GM12865 (cell line): ENCODE measurements at regions not wholly inside any gene's neighbourhood (a gene's known extent, or its start where the extent isn't known, plus 50 kb on each side); places are given as distances from the start of the nearest gene placed in this dataset.

Source experiments
- DNase-seq: peaks from one replicate; pipeline ENCODE4 v3.0.0; 2010; ENCODE audit warnings: low read depth
- H3K4me3 ChIP-seq: 2 replicates; pipeline ENCODE4 v1.5.1; 2011; ENCODE audit warnings: mild to moderate bottlenecking, low read depth, low read length, control low read depth
- CTCF ChIP-seq: IDR thresholded peaks from 2 replicates; pipeline ENCODE4 v1.5.1; 2011; ENCODE audit warnings: low read length, control low read depth, low read depth, inconsistent platforms; ENCODE audit not compliant: insufficient read depth; ENCODE audit errors: missing control alignments

DNA sequence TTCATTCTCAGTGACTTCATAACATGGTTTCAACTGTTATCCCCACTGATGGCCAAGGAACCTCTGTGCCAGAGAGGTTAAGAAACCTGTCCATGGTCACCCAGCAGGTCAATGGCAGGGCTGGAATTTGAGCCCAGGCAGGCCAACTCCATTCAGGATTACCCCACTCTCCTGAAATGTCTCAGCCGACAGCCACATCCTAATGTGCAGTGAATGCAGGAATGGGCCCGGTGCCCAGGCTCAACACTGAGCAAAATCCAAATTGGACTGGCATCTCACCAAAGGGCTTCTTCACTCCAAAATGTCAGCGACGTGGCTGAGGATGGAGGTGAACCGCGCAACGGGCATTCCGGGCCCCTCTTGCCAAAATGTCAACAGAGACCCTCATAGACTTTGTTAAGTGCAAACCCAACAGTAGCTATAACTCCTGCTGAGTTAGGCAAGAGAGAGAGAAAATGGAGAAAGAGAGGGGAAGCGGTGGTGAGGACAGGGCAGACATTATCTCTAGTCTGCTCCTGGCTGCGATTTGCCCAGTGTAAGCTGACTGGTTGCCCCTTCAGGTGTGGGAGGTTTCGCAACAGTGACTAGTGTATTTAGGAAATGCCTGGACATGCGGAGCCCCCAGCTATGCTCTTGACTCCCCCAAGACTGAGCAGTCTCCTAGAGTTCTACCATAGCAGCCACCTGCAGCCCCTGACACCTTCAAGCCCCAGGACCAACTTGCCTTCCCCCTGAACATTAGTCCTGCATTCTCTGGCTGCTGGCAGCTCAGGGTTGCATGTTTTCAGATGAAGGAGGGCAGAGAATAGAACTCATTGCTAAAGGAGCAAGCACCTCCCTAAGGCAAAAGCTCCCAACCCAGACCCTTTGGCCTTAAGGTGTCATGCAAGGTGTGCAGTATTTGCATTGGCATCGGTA is 167.7 kb downstream of the ANAPC1 start:
- no peak for DNase-seq
- H3K4me3 ChIP-seq = no peak overlapping the region
- no peak for TF ChIP-seq CTCF

- DNase-seq = no peak
- no peak for TF ChIP-seq CTCF
- no peak overlapping the region for H3K4me3 ChIP-seq
These were observed 166.9 kb downstream of the ANAPC1 start for GRCh38 chr2:111716905-111717775.
